ENCODE measurements at regions not wholly inside any gene's neighbourhood (a gene's known extent, or its start where the extent isn't known, plus 50 kb on each side); places are given as distances from the start of the nearest gene placed in this dataset.
A peak's percentile ranks its signal among the peaks of the same experiment; 100 is the strongest.

- DNase-seq, result no peak
These were observed 73.7 kb downstream of the RTL9 start for GRCh38 chrX:110432091-110432905.

- DNase-seq, result no peak
These were observed 74.2 kb downstream of the RTL9 start for GRCh38 chrX:110432906-110433215.

GRCh38 chrX:110435196-110435595, 76.5 kb downstream of the RTL9 start:
- no peak for DNase-seq

GRCh38 chrX:110436523-110436922, 77.9 kb downstream of the RTL9 start:
- DNase-seq, result no peak

GRCh38 chrX:110437686-110438085, 79.0 kb downstream of the RTL9 start:
- no peak for DNase-seq

GRCh38 chrX:110440016-110440805, 81.6 kb downstream of the RTL9 start:
- DNase-seq, result no peak

- no peak for DNase-seq
These were observed 84.0 kb downstream of the RTL9 start for GRCh38 chrX:110442635-110443034.

GRCh38 chrX:110444996-110445395, 86.3 kb downstream of the RTL9 start:
- DNase-seq, result no peak

GRCh38 chrX:110448459-110448858, 89.8 kb downstream of the RTL9 start:
- DNase-seq, result no peak

- no peak for DNase-seq
These were observed 90.7 kb downstream of the RTL9 start for GRCh38 chrX:110449312-110449711.

- peak; percentile 41 for DNase-seq
These were observed 91.4 kb downstream of the RTL9 start for GRCh38 chrX:110450050-110450449.

- DNase-seq, result no peak
These were observed 95.7 kb downstream of the RTL9 start for GRCh38 chrX:110454336-110454735.

- DNase-seq, result no peak
These were observed 104.3 kb downstream of the RTL9 start for GRCh38 chrX:110462957-110463356.

GRCh38 chrX:110466790-110467189, 108.1 kb downstream of the RTL9 start:
- no peak for DNase-seq

- no peak for DNase-seq
These were observed 113.6 kb downstream of the RTL9 start for GRCh38 chrX:110472265-110472664.

- DNase-seq, result no peak
These were observed 119.1 kb downstream of the RTL9 start for GRCh38 chrX:110477593-110478228.

GRCh38 chrX:110491846-110492620, 133.4 kb downstream of the RTL9 start:
- no peak for DNase-seq

GRCh38 chrX:110504947-110505346, 146.3 kb downstream of the RTL9 start:
- no peak for DNase-seq

- DNase-seq, result no peak
These were observed 151.3 kb downstream of the RTL9 start for GRCh38 chrX:110509755-110510532.

GRCh38 chrX:110511238-110511637, 152.6 kb downstream of the RTL9 start:
- no peak for DNase-seq

GRCh38 chrX:110512341-110512740, 153.7 kb downstream of the RTL9 start:
- no peak for DNase-seq

- no peak for DNase-seq
These were observed 155.9 kb downstream of the RTL9 start for GRCh38 chrX:110514509-110514908.
